HepG2 (cell line): ENCODE measurements at regions not wholly inside any gene's neighbourhood (a gene's known extent, or its start where the extent isn't known, plus 50 kb on each side); places are given as distances from the start of the nearest gene placed in this dataset.

Experiments used
- ATAC-seq: fragments of 200-7000 bp; cut with Tn5 transposase; 3 replicates; pipeline ENCODE4 v1.9.1; 2020; ENCODE audit warnings: mild to moderate bottlenecking, moderate library complexity
- BruUV-seq: library from RNA; stranded (reverse); fragments of 400-500 nt; replicated peaks from 2 replicates; lab custom pipeline; 2021; lab: Mats Ljungman, UMichigan
- CTCF ChIA-PET: fragments of 300-600 bp; formaldehyde crosslinking; extraction: SDS; loops from one replicate; lab custom pipeline; 2021; ENCODE audit warnings: low total read pairs, inconsistent platforms, low intra/inter-chr PET ratio; lab: Yijun Ruan, JAX
- POLR2A ChIA-PET: fragments of 350-600 bp; sonication (Branson Sonifier 250); formaldehyde crosslinking; loops from one replicate; lab custom pipeline; 2020; ENCODE audit warnings: antibody characterized with exemption, inconsistent platforms; lab: Yijun Ruan, JAX
- DNase-seq: peaks from one replicate; pipeline ENCODE4 v3.0.0-alpha.2; 2015; ENCODE audit warnings: low spot score
- FAIRE-seq: peaks from 3 replicates; lab custom pipeline; 2011; peaks lifted over from hg19 to GRCh38; lab: Jason Lieb, UNC
- H2AFZ ChIP-seq: one replicate; pipeline ENCODE4 v1.6.1; 2011; ENCODE audit warnings: low read length, inconsistent platforms
- H3K27ac ChIP-seq: fragments of 300-600 bp; 3 replicates; pipeline ENCODE4 v1.8.0; 2011; ENCODE audit warnings: mixed run types, mild to moderate bottlenecking, mixed read lengths, low read length, inconsistent platforms; ENCODE audit not compliant: insufficient read depth; ENCODE audit errors: extremely low read length
- H3K27me3 ChIP-seq, 2 experiments: fragments of 200-600 bp in 1 of 2; 2 replicates in 1 of 2; 3 replicates in 1 of 2; pipeline versions ENCODE4 v1.6.0 to v1.8.0; 2011; ENCODE audit warnings: low read length in 2 of 2, mild to moderate bottlenecking in 2 of 2, moderate library complexity in 2 of 2, inconsistent platforms in 1 of 2; ENCODE audit not compliant: insufficient read depth in 2 of 2, control insufficient read depth in 1 of 2
- H3K36me3 ChIP-seq, 2 experiments: fragments of 200-600 bp in 1 of 2; replicated peaks in 1 of 2; 2 replicates in 1 of 2; 3 replicates in 1 of 2; pipeline versions ENCODE4 v1.5.1 to v1.8.0; 2011; ENCODE audit warnings: low read length in 2 of 2, inconsistent platforms in 1 of 2; ENCODE audit not compliant: insufficient read depth in 2 of 2, control insufficient read depth in 1 of 2
- H3K4me1 ChIP-seq: 2 replicates; pipeline ENCODE4 v1.5.1; 2012; ENCODE audit warnings: low read length, inconsistent platforms; ENCODE audit not compliant: insufficient read depth
- H3K4me2 ChIP-seq: 2 replicates; pipeline ENCODE4 v1.6.0; 2011; ENCODE audit warnings: low read depth, low read length, inconsistent platforms
- H3K4me3 ChIP-seq, 3 experiments: fragments of 200-600 bp in 1 of 3; sonication (generic), shearing (Covaris generic) in 1 of 3; replicated peaks in 1 of 3; 2 replicates each; pipeline ENCODE4 v1.5.1; 2011 to 2016; ENCODE audit warnings: low read length in 3 of 3, inconsistent platforms in 2 of 3, low read depth in 2 of 3, mild to moderate bottlenecking in 2 of 3, control low read depth in 1 of 3, mixed read lengths in 1 of 3; ENCODE audit not compliant: insufficient read depth in 1 of 3
- H3K79me2 ChIP-seq: one replicate; pipeline ENCODE4 v1.6.1; 2011; ENCODE audit warnings: low read length, inconsistent platforms; ENCODE audit not compliant: insufficient read depth
- H3K9ac ChIP-seq: 2 replicates; pipeline ENCODE4 v1.6.0; 2011; ENCODE audit warnings: mild to moderate bottlenecking, low read depth, low read length, inconsistent platforms; ENCODE audit not compliant: insufficient read depth
- H3K9me3 ChIP-seq: 2 replicates; pipeline ENCODE4 v1.5.1; 2012; ENCODE audit warnings: mild to moderate bottlenecking, low read length
- H4K20me1 ChIP-seq: 2 replicates; pipeline ENCODE4 v1.6.0; 2011; ENCODE audit warnings: inconsistent platforms, mild to moderate bottlenecking, low read length, moderate library complexity; ENCODE audit not compliant: insufficient read depth
- HOXA9 ChIP-seq: sonication (generic); formaldehyde crosslinking; IDR thresholded peaks from 2 replicates; pipeline ENCODE4 v1.8.1; 2022; ENCODE audit warnings: missing genetic modification reagents, mild to moderate bottlenecking, moderate library complexity, borderline replicate concordance
- LCORL ChIP-seq, 2 experiments: fragments of 450-650 bp in 1 of 2; sonication (generic) in 1 of 2; formaldehyde crosslinking in 1 of 2; IDR thresholded peaks; 2 replicates each; pipeline versions ENCODE4 v1.5.0 to v1.6.1; 2017 to 2020; ENCODE audit warnings: antibody characterized with exemption in 1 of 2, missing genetic modification reagents in 1 of 2
- MTF1 ChIP-seq: sonication (generic); formaldehyde crosslinking; IDR thresholded peaks from 2 replicates; pipeline ENCODE4 v1.5.0; 2020; ENCODE audit warnings: missing genetic modification reagents
- THYN1 ChIP-seq: sonication (generic); formaldehyde crosslinking; IDR thresholded peaks from 2 replicates; pipeline ENCODE4 v1.8.1; 2023; ENCODE audit warnings: low read depth, mild to moderate bottlenecking, moderate library complexity, missing genetic modification reagents, borderline replicate concordance
- YY1 ChIP-seq: IDR thresholded peaks from 2 replicates; pipeline ENCODE4 v1.6.1; 2011; ENCODE audit warnings: low read length, low read depth, moderate library complexity, mild to moderate bottlenecking; ENCODE audit not compliant: insufficient read depth, insufficient replicate concordance
- ZNF253 ChIP-seq: sonication (generic); formaldehyde crosslinking; IDR thresholded peaks from 2 replicates; pipeline ENCODE4 v1.8.0; 2022; ENCODE audit warnings: mild to moderate bottlenecking, missing genetic modification reagents, borderline replicate concordance
- ZNF326 ChIP-seq: sonication (generic); formaldehyde crosslinking; IDR thresholded peaks from 2 replicates; pipeline ENCODE4 v1.4.0; 2020; ENCODE audit warnings: missing genetic modification reagents, borderline replicate concordance
- ZNF354B ChIP-seq: sonication (generic); formaldehyde crosslinking; IDR thresholded peaks from 2 replicates; pipeline ENCODE4 v1.8.0; 2022; ENCODE audit warnings: mild to moderate bottlenecking, missing genetic modification reagents
- ZNF761 ChIP-seq: sonication (generic); formaldehyde crosslinking; conservative IDR thresholded peaks from 2 replicates; pipeline ENCODE4 v1.4.0; 2020; ENCODE audit warnings: mild to moderate bottlenecking, missing genetic modification reagents
- ZSCAN20 ChIP-seq: sonication (generic); formaldehyde crosslinking; IDR thresholded peaks from 2 replicates; pipeline ENCODE4 v1.4.0; 2020; ENCODE audit warnings: missing genetic modification reagents, mild to moderate bottlenecking, borderline replicate concordance
- WGBS: methylation state at CpG from one replicate; pipeline ENCODE4 v1.1.6; 2017; ENCODE audit warnings: low lambda C conversion rate; 5-methylcytosine and 5-hydroxymethylcytosine counted together
- in situ Hi-C: cut with HindIII; loops from 2 replicates; pipeline ENCODE4 v1.10.0; 2017; ENCODE audit warnings: low pct_unique_long_range_greater_than_20kb; ENCODE audit not compliant: extremely low pct_ligation_motif_present
- intact Hi-C: fragments of 100-400 bp; cut with micrococcal nuclease; formaldehyde crosslinking; loops from one replicate; pipeline ENCODE4 v1.10.0; 2022; ENCODE audit not compliant: unreplicated experiment
- TF ChIP-seq, protein P1 (sequence below): sonication (generic); formaldehyde crosslinking; IDR thresholded peaks from 2 replicates; pipeline ENCODE4 v1.5.0; 2020; ENCODE audit warnings: mild to moderate bottlenecking, missing genetic modification reagents
- TF ChIP-seq, protein P2 (sequence below): IDR thresholded peaks from 2 replicates; pipeline ENCODE4 v1.6.1; 2016; ENCODE audit warnings: missing biosample characterization, missing genetic modification reagents, low read depth
- TF ChIP-seq, protein P3 (sequence below): sonication (generic); formaldehyde crosslinking; IDR thresholded peaks from 2 replicates; pipeline ENCODE4 v1.5.0; 2020; ENCODE audit warnings: mild to moderate bottlenecking, missing genetic modification reagents, borderline replicate concordance

DNA sequence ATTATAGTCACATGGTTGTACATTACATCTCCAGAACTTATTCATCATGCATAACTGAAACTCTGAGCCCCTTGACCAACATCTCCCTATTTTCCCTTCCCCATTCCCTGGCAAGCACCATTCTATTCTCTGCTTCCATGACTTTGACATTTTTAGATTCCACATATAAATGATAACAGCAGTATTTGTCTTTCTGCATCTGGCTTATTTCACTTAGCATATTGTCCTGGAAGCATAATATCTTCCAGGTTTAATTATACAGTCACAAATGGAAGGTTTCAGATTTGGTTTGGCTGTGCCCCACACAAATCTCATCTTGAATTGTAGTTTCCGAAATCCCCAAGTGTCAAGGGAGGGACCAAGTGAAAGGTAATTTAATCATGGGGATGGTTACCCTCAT lies 626.9 kb upstream of the PKDCC start:
- Histone ChIP-seq H3K9ac (no peak overlapping the region), H3K36me3 (no peaks in the 10 kb centered on the region), H3K9me3 (no peaks in the 10 kb centered on the region), H3K4me1 (no peaks in the 10 kb centered on the region), H3K4me3 (no peak overlapping the region), H3K27ac (no peak overlapping the region), H3K27me3 (no peaks in the 10 kb centered on the region), H4K20me1 (no peaks in the 10 kb centered on the region), H3K4me2 (no peak overlapping the region), H2AFZ (no peak overlapping the region), H3K79me2 (no peaks in the 10 kb centered on the region)
- CTCF ChIA-PET: no interaction called here
- WGBS: 0% methylated on average over 1 of the region's 1 CpG
- FAIRE-seq (no peak), DNase-seq (no peak), ATAC-seq (no peak)
- intact Hi-C loops: no loop called here
- in situ Hi-C loops: loop anchor here (10.0 kb wide), 1 partner anchor 274 kb away; no protein-coding TSS in a partner anchor
- no TSS peak for BruUV-seq
- POLR2A ChIA-PET: no interaction called here
- TF ChIP-seq, protein P1, sequence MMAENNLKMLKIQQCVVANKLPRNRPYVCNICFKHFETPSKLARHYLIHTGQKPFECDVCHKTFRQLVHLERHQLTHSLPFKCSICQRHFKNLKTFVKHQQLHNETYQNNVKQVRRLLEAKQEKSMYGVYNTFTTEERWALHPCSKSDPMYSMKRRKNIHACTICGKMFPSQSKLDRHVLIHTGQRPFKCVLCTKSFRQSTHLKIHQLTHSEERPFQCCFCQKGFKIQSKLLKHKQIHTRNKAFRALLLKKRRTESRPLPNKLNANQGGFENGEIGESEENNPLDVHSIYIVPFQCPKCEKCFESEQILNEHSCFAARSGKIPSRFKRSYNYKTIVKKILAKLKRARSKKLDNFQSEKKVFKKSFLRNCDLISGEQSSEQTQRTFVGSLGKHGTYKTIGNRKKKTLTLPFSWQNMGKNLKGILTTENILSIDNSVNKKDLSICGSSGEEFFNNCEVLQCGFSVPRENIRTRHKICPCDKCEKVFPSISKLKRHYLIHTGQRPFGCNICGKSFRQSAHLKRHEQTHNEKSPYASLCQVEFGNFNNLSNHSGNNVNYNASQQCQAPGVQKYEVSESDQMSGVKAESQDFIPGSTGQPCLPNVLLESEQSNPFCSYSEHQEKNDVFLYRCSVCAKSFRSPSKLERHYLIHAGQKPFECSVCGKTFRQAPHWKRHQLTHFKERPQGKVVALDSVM (CRISPR knock-in tag): no peak
- TF ChIP-seq, protein P2, sequence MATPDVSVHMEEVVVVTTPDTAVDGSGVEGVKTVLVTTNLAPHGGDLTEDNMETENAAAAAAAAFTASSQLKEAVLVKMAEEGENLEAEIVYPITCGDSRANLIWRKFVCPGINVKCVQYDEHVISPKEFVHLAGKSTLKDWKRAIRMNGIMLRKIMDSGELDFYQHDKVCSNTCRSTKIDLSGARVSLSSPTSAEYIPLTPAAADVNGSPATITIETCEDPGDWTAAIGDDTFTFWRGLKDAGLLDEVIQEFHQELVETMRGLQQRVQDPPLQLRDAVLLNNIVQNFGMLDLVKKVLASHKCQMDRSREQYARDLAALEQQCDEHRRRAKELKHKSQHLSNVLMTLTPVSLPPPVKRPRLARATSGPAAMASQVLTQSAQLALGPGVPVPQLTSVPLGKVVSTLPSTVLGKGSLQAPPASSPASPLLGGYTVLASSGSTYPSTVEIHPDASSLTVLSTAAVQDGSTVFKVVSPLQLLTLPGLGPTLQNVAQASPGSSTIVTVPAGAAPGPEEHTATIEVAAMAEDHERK (CRISPR knock-in tag): no peak
- TF ChIP-seq, protein P3, sequence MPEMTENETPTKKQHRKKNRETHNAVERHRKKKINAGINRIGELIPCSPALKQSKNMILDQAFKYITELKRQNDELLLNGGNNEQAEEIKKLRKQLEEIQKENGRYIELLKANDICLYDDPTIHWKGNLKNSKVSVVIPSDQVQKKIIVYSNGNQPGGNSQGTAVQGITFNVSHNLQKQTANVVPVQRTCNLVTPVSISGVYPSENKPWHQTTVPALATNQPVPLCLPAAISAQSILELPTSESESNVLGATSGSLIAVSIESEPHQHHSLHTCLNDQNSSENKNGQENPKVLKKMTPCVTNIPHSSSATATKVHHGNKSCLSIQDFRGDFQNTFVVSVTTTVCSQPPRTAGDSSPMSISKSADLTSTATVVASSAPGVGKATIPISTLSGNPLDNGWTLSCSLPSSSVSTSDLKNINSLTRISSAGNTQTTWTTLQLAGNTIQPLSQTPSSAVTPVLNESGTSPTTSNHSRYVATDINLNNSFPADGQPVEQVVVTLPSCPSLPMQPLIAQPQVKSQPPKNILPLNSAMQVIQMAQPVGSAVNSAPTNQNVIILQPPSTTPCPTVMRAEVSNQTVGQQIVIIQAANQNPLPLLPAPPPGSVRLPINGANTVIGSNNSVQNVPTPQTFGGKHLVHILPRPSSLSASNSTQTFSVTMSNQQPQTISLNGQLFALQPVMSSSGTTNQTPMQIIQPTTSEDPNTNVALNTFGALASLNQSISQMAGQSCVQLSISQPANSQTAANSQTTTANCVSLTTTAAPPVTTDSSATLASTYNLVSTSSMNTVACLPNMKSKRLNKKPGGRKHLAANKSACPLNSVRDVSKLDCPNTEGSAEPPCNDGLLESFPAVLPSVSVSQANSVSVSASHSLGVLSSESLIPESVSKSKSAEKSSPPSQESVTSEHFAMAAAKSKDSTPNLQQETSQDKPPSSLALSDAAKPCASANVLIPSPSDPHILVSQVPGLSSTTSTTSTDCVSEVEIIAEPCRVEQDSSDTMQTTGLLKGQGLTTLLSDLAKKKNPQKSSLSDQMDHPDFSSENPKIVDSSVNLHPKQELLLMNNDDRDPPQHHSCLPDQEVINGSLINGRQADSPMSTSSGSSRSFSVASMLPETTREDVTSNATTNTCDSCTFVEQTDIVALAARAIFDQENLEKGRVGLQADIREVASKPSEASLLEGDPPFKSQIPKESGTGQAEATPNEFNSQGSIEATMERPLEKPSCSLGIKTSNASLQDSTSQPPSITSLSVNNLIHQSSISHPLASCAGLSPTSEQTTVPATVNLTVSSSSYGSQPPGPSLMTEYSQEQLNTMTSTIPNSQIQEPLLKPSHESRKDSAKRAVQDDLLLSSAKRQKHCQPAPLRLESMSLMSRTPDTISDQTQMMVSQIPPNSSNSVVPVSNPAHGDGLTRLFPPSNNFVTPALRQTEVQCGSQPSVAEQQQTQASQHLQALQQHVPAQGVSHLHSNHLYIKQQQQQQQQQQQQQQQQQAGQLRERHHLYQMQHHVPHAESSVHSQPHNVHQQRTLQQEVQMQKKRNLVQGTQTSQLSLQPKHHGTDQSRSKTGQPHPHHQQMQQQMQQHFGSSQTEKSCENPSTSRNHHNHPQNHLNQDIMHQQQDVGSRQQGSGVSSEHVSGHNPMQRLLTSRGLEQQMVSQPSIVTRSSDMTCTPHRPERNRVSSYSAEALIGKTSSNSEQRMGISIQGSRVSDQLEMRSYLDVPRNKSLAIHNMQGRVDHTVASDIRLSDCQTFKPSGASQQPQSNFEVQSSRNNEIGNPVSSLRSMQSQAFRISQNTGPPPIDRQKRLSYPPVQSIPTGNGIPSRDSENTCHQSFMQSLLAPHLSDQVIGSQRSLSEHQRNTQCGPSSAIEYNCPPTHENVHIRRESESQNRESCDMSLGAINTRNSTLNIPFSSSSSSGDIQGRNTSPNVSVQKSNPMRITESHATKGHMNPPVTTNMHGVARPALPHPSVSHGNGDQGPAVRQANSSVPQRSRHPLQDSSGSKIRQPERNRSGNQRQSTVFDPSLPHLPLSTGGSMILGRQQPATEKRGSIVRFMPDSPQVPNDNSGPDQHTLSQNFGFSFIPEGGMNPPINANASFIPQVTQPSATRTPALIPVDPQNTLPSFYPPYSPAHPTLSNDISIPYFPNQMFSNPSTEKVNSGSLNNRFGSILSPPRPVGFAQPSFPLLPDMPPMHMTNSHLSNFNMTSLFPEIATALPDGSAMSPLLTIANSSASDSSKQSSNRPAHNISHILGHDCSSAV (CRISPR knock-in tag): no peak
- TF ChIP-seq ZNF253 (CRISPR knock-in tag) (no peak), LCORL (IDR thresholded peaks at IDR 0.05) (no peak), LCORL (CRISPR knock-in tag; IDR thresholded peaks at IDR 0.05) (no peak), HOXA9 (CRISPR knock-in tag) (no peak), ZNF761 (CRISPR knock-in tag) (no peak), YY1 (no peak), ZNF326 (CRISPR knock-in tag) (no peak), ZNF354B (CRISPR knock-in tag) (no peak), MTF1 (CRISPR knock-in tag) (no peak), THYN1 (no peak), ZSCAN20 (CRISPR knock-in tag) (no peak)
